ENCODE measurements at regions not wholly inside any gene's neighbourhood (a gene's known extent, or its start where the extent isn't known, plus 50 kb on each side); places are given as distances from the start of the nearest gene placed in this dataset.

- no peak overlapping the region for H3K9ac ChIP-seq (ENCODE audit: extremely low read depth, low read length, poor library complexity, severe bottlenecking)
- Mint-ChIP-seq H3K27me3 (ENCODE audit: insufficient read depth) (peaks cover 1% of the 10 kb centered on the region), H3K9me3 (no peaks in the 10 kb centered on the region), H3K36me3 (ENCODE audit: low read depth) (no peaks in the 10 kb centered on the region), H3K4me1 (peaks cover 13% of the 10 kb centered on the region), H3K4me3 (no peak overlapping the region), H3K27ac (no peak overlapping the region)
- no peak overlapping the region for H3K27ac ChIP-seq (ENCODE audit: low read depth, low read length)
- H3K9me3 ChIP-seq (ENCODE audit: control insufficient read depth, low read length) = no peaks in the 10 kb centered on the region
- TF ChIP-seq, protein P1, sequence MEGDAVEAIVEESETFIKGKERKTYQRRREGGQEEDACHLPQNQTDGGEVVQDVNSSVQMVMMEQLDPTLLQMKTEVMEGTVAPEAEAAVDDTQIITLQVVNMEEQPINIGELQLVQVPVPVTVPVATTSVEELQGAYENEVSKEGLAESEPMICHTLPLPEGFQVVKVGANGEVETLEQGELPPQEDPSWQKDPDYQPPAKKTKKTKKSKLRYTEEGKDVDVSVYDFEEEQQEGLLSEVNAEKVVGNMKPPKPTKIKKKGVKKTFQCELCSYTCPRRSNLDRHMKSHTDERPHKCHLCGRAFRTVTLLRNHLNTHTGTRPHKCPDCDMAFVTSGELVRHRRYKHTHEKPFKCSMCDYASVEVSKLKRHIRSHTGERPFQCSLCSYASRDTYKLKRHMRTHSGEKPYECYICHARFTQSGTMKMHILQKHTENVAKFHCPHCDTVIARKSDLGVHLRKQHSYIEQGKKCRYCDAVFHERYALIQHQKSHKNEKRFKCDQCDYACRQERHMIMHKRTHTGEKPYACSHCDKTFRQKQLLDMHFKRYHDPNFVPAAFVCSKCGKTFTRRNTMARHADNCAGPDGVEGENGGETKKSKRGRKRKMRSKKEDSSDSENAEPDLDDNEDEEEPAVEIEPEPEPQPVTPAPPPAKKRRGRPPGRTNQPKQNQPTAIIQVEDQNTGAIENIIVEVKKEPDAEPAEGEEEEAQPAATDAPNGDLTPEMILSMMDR (conservative IDR thresholded peaks at IDR 0.05) = no peak
- no peak overlapping the region for H3K4me3 ChIP-seq (ENCODE audit: low read length)
- no peaks in the 10 kb centered on the region for H3K4me1 ChIP-seq (ENCODE audit: control insufficient read depth, insufficient read depth, low read length)
- peak; percentile 29 for DNase-seq
- no peaks in the 10 kb centered on the region for H3K36me3 ChIP-seq (ENCODE audit: control insufficient read depth, insufficient read depth, low read length)
- 91 to 100% methylated on average over 1 to 2 of the region's 2 CpGs for WGBS, 2 experiments (ENCODE audit: insufficient coverage in 1 of 2, insufficient read length in 1 of 2)
- H3K27me3 ChIP-seq (ENCODE audit: control insufficient read depth, insufficient read depth, low read length, poor library complexity, severe bottlenecking) = no peaks in the 10 kb centered on the region
Measured at GRCh38 chr10:118965096-118965495, 64.4 kb upstream of the NANOS1 start.

GRCh38 chr10:118965645-118966044, 63.9 kb upstream of the NANOS1 start:
- 71 to 84% methylated on average over 7 to 9 of the region's 9 CpGs for WGBS, 2 experiments (ENCODE audit: insufficient coverage in 1 of 2, insufficient read length in 1 of 2)
- peaks cover 1% of the 10 kb centered on the region for H3K27me3 Mint-ChIP-seq (ENCODE audit: insufficient read depth)
- no peaks in the 10 kb centered on the region for H3K9me3 Mint-ChIP-seq
- no peak for DNase-seq
- TF ChIP-seq, protein P1 (conservative IDR thresholded peaks at IDR 0.05) = no peak
- H3K4me3 Mint-ChIP-seq = no peak overlapping the region
- H3K27ac Mint-ChIP-seq = no peak overlapping the region
- H3K36me3 ChIP-seq (ENCODE audit: control insufficient read depth, insufficient read depth, low read length) = no peaks in the 10 kb centered on the region
- no peak overlapping the region for H3K9ac ChIP-seq (ENCODE audit: extremely low read depth, low read length, poor library complexity, severe bottlenecking)
- H3K27ac ChIP-seq (ENCODE audit: low read depth, low read length) = no peak overlapping the region
- no peaks in the 10 kb centered on the region for H3K9me3 ChIP-seq (ENCODE audit: control insufficient read depth, low read length)
- no peaks in the 10 kb centered on the region for H3K27me3 ChIP-seq (ENCODE audit: control insufficient read depth, insufficient read depth, low read length, poor library complexity, severe bottlenecking)
- no peak overlapping the region for H3K4me3 ChIP-seq (ENCODE audit: low read length)
- no peaks in the 10 kb centered on the region for H3K36me3 Mint-ChIP-seq (ENCODE audit: low read depth)
- no peaks in the 10 kb centered on the region for H3K4me1 ChIP-seq (ENCODE audit: control insufficient read depth, insufficient read depth, low read length)
- H3K4me1 Mint-ChIP-seq = peaks cover 13% of the 10 kb centered on the region

- peak; percentile 35 for DNase-seq
- H3K4me3 ChIP-seq (ENCODE audit: low read length) = no peak overlapping the region
- H3K4me1 ChIP-seq (ENCODE audit: control insufficient read depth, insufficient read depth, low read length) = no peaks in the 10 kb centered on the region
- Mint-ChIP-seq H3K36me3 (ENCODE audit: low read depth) (no peaks in the 10 kb centered on the region), H3K4me1 (peaks cover 13% of the 10 kb centered on the region), H3K9me3 (no peaks in the 10 kb centered on the region), H3K27ac (no peak overlapping the region), H3K4me3 (no peak overlapping the region), H3K27me3 (ENCODE audit: insufficient read depth) (peaks cover 1% of the 10 kb centered on the region)
- no peaks in the 10 kb centered on the region for H3K27me3 ChIP-seq (ENCODE audit: control insufficient read depth, insufficient read depth, low read length, poor library complexity, severe bottlenecking)
- no peaks in the 10 kb centered on the region for H3K9me3 ChIP-seq (ENCODE audit: control insufficient read depth, low read length)
- TF ChIP-seq, protein P1 (conservative IDR thresholded peaks at IDR 0.05) = no peak
- no peak overlapping the region for H3K27ac ChIP-seq (ENCODE audit: low read depth, low read length)
- 85 to 91% methylated on average over 11 to 14 of the region's 14 CpGs for WGBS, 2 experiments (ENCODE audit: insufficient coverage in 1 of 2, insufficient read length in 1 of 2)
- H3K9ac ChIP-seq (ENCODE audit: extremely low read depth, low read length, poor library complexity, severe bottlenecking) = no peak overlapping the region
- H3K36me3 ChIP-seq (ENCODE audit: control insufficient read depth, insufficient read depth, low read length) = no peaks in the 10 kb centered on the region
Measured at GRCh38 chr10:118966076-118966849, 63.3 kb upstream of the NANOS1 start.

All from endodermal cell (in vitro differentiated cells).